CD1c-positive myeloid dendritic cell (primary cell): ENCODE measurements at regions not wholly inside any gene's neighbourhood (a gene's known extent, or its start where the extent isn't known, plus 50 kb on each side); places are given as distances from the start of the nearest gene placed in this dataset.
"Not testable (repeated sequence)": the region's sequence is repeated elsewhere in the genome, so short reads cannot be mapped to it uniquely, and the experiment has no call there.

Source experiments
- DNase-seq: peaks from one replicate; pipeline ENCODE4 v3.0.0-alpha.2; 2016; ENCODE audit errors: extremely low spot score

GRCh38 chrX:1016281-1016680, 196.2 kb downstream of the CRLF2 start:
- DNase-seq: not testable (repeated sequence)

- DNase-seq: no peak
These were observed 199.7 kb downstream of the CRLF2 start for GRCh38 chrX:1012678-1013300.

- no peak for DNase-seq
These were observed 200.7 kb downstream of the CRLF2 start for GRCh38 chrX:1011691-1012283.

GRCh38 chrX:1009771-1010170, 202.7 kb downstream of the CRLF2 start:
- no peak for DNase-seq

- DNase-seq: no peak
These were observed 206.2 kb downstream of the CRLF2 start for GRCh38 chrX:1006156-1006730.

GRCh38 chrX:1002611-1003010, 209.8 kb downstream of the CRLF2 start:
- DNase-seq: no peak

- DNase-seq: no peak
These were observed 214.8 kb downstream of the CRLF2 start for GRCh38 chrX:997631-998137.

GRCh38 chrX:994780-995179, 217.7 kb downstream of the CRLF2 start:
- DNase-seq: no peak

- peak; percentile 37 for DNase-seq
These were observed 222.4 kb downstream of the CRLF2 start for GRCh38 chrX:989959-990510.

GRCh38 chrX:988530-988929, 223.9 kb downstream of the CRLF2 start:
- DNase-seq: not testable (repeated sequence)

- DNase-seq: no peak
These were observed 230.4 kb downstream of the CRLF2 start for GRCh38 chrX:981791-982626.

GRCh38 chrX:980587-981235, 231.7 kb downstream of the CRLF2 start:
- no peak for DNase-seq

- not testable (repeated sequence) for DNase-seq
These were observed 233.3 kb downstream of the CRLF2 start for GRCh38 chrX:979127-979526.

- no peak for DNase-seq
These were observed 239.3 kb downstream of the CRLF2 start for GRCh38 chrX:973010-973632.

GRCh38 chrX:968148-968965, 244.1 kb downstream of the CRLF2 start:
- DNase-seq: no peak

GRCh38 chrX:966396-967070, 245.9 kb downstream of the CRLF2 start:
- DNase-seq: no peak

- no peak for DNase-seq
These were observed 247.5 kb downstream of the CRLF2 start for GRCh38 chrX:964831-965416.

GRCh38 chrX:960821-961220, 251.6 kb downstream of the CRLF2 start:
- DNase-seq: no peak

- DNase-seq: no peak
These were observed 252.9 kb downstream of the CRLF2 start for GRCh38 chrX:959595-959994.
